HepG2 (cell line): ENCODE measurements at regions not wholly inside any gene's neighbourhood (a gene's known extent, or its start where the extent isn't known, plus 50 kb on each side); places are given as distances from the start of the nearest gene placed in this dataset.

Experiments used
- ATAC-seq: fragments of 200-7000 bp; cut with Tn5 transposase; 3 replicates; pipeline ENCODE4 v1.9.1; 2020; ENCODE audit warnings: mild to moderate bottlenecking, moderate library complexity
- BruUV-seq: library from RNA; stranded (reverse); fragments of 400-500 nt; replicated peaks from 2 replicates; lab custom pipeline; 2021; lab: Mats Ljungman, UMichigan
- CTCF ChIA-PET: fragments of 300-600 bp; formaldehyde crosslinking; extraction: SDS; loops from one replicate; lab custom pipeline; 2021; ENCODE audit warnings: low total read pairs, inconsistent platforms, low intra/inter-chr PET ratio; lab: Yijun Ruan, JAX
- POLR2A ChIA-PET: fragments of 350-600 bp; sonication (Branson Sonifier 250); formaldehyde crosslinking; loops from one replicate; lab custom pipeline; 2020; ENCODE audit warnings: antibody characterized with exemption, inconsistent platforms; lab: Yijun Ruan, JAX
- DNase-seq: peaks from one replicate; pipeline ENCODE4 v3.0.0-alpha.2; 2015; ENCODE audit warnings: low spot score
- FAIRE-seq: peaks from 3 replicates; lab custom pipeline; 2011; peaks lifted over from hg19 to GRCh38; lab: Jason Lieb, UNC
- H2AFZ ChIP-seq: one replicate; pipeline ENCODE4 v1.6.1; 2011; ENCODE audit warnings: low read length, inconsistent platforms
- H3K27ac ChIP-seq: fragments of 300-600 bp; 3 replicates; pipeline ENCODE4 v1.8.0; 2011; ENCODE audit warnings: mixed run types, mild to moderate bottlenecking, mixed read lengths, low read length, inconsistent platforms; ENCODE audit not compliant: insufficient read depth; ENCODE audit errors: extremely low read length
- H3K27me3 ChIP-seq, 2 experiments: fragments of 200-600 bp in 1 of 2; 2 replicates in 1 of 2; 3 replicates in 1 of 2; pipeline versions ENCODE4 v1.6.0 to v1.8.0; 2011; ENCODE audit warnings: low read length in 2 of 2, mild to moderate bottlenecking in 2 of 2, moderate library complexity in 2 of 2, inconsistent platforms in 1 of 2; ENCODE audit not compliant: insufficient read depth in 2 of 2, control insufficient read depth in 1 of 2
- H3K36me3 ChIP-seq, 2 experiments: fragments of 200-600 bp in 1 of 2; replicated peaks in 1 of 2; 2 replicates in 1 of 2; 3 replicates in 1 of 2; pipeline versions ENCODE4 v1.5.1 to v1.8.0; 2011; ENCODE audit warnings: low read length in 2 of 2, inconsistent platforms in 1 of 2; ENCODE audit not compliant: insufficient read depth in 2 of 2, control insufficient read depth in 1 of 2
- H3K4me1 ChIP-seq: 2 replicates; pipeline ENCODE4 v1.5.1; 2012; ENCODE audit warnings: low read length, inconsistent platforms; ENCODE audit not compliant: insufficient read depth
- H3K4me2 ChIP-seq: 2 replicates; pipeline ENCODE4 v1.6.0; 2011; ENCODE audit warnings: low read depth, low read length, inconsistent platforms
- H3K4me3 ChIP-seq, 3 experiments: fragments of 200-600 bp in 1 of 3; sonication (generic), shearing (Covaris generic) in 1 of 3; replicated peaks in 1 of 3; 2 replicates each; pipeline ENCODE4 v1.5.1; 2011 to 2016; ENCODE audit warnings: low read length in 3 of 3, inconsistent platforms in 2 of 3, low read depth in 2 of 3, mild to moderate bottlenecking in 2 of 3, control low read depth in 1 of 3, mixed read lengths in 1 of 3; ENCODE audit not compliant: insufficient read depth in 1 of 3
- H3K79me2 ChIP-seq: one replicate; pipeline ENCODE4 v1.6.1; 2011; ENCODE audit warnings: low read length, inconsistent platforms; ENCODE audit not compliant: insufficient read depth
- H3K9ac ChIP-seq: 2 replicates; pipeline ENCODE4 v1.6.0; 2011; ENCODE audit warnings: mild to moderate bottlenecking, low read depth, low read length, inconsistent platforms; ENCODE audit not compliant: insufficient read depth
- H3K9me3 ChIP-seq: 2 replicates; pipeline ENCODE4 v1.5.1; 2012; ENCODE audit warnings: mild to moderate bottlenecking, low read length
- H4K20me1 ChIP-seq: 2 replicates; pipeline ENCODE4 v1.6.0; 2011; ENCODE audit warnings: inconsistent platforms, mild to moderate bottlenecking, low read length, moderate library complexity; ENCODE audit not compliant: insufficient read depth
- ARNT ChIP-seq: fragments of 450-650 bp; IDR thresholded peaks from 2 replicates; pipeline ENCODE4 v1.6.1; 2017
- KLF15 ChIP-seq: sonication (generic); formaldehyde crosslinking; IDR thresholded peaks from 2 replicates; pipeline ENCODE4 v1.8.1; 2023; ENCODE audit warnings: borderline replicate concordance, mild to moderate bottlenecking, inconsistent platforms, missing genetic modification reagents, mixed read lengths
- NKX3-1 ChIP-seq: sonication (generic); formaldehyde crosslinking; IDR thresholded peaks from 2 replicates; pipeline ENCODE4 v1.5.0; 2020; ENCODE audit warnings: missing genetic modification reagents
- RBFOX2 ChIP-seq: fragments of 200-400 bp; formaldehyde crosslinking; IDR thresholded peaks from 2 replicates; pipeline ENCODE4 v1.6.1; 2017; ENCODE audit warnings: low read depth, mild to moderate bottlenecking, low read length
- SKI ChIP-seq: fragments of 450-650 bp; IDR thresholded peaks from one replicate; pipeline ENCODE4 v1.6.1; 2018; ENCODE audit warnings: mild to moderate bottlenecking; ENCODE audit not compliant: partially characterized antibody
- ZNF335 ChIP-seq: sonication (generic); formaldehyde crosslinking; IDR thresholded peaks from 2 replicates; pipeline ENCODE4 v1.4.0; 2020; ENCODE audit warnings: missing genetic modification reagents
- ZNF367 ChIP-seq: sonication (generic); formaldehyde crosslinking; IDR thresholded peaks from 2 replicates; pipeline ENCODE4 v1.4.0; 2020; ENCODE audit warnings: missing genetic modification reagents, borderline replicate concordance
- ZNF567 ChIP-seq: sonication (generic); formaldehyde crosslinking; IDR thresholded peaks from 2 replicates; pipeline ENCODE4 v1.8.1; 2023; ENCODE audit warnings: mild to moderate bottlenecking, missing genetic modification reagents, borderline replicate concordance
- ZNF607 ChIP-seq: sonication (generic); formaldehyde crosslinking; IDR thresholded peaks from 2 replicates; pipeline ENCODE4 v1.5.1; 2020; ENCODE audit warnings: missing genetic modification reagents, mild to moderate bottlenecking, borderline replicate concordance
- WGBS: methylation state at CpG from one replicate; pipeline ENCODE4 v1.1.6; 2017; ENCODE audit warnings: low lambda C conversion rate; 5-methylcytosine and 5-hydroxymethylcytosine counted together
- in situ Hi-C: cut with HindIII; loops from 2 replicates; pipeline ENCODE4 v1.10.0; 2017; ENCODE audit warnings: low pct_unique_long_range_greater_than_20kb; ENCODE audit not compliant: extremely low pct_ligation_motif_present
- intact Hi-C: fragments of 100-400 bp; cut with micrococcal nuclease; formaldehyde crosslinking; loops from one replicate; pipeline ENCODE4 v1.10.0; 2022; ENCODE audit not compliant: unreplicated experiment
- TF ChIP-seq, protein P1 (sequence below): sonication (generic); formaldehyde crosslinking; IDR thresholded peaks from 2 replicates; pipeline ENCODE4 v1.4.0; 2020; ENCODE audit warnings: missing genetic modification reagents, borderline replicate concordance
- TF ChIP-seq, protein P2 (sequence below), 2 experiments: sonication (generic) in 1 of 2; formaldehyde crosslinking in 1 of 2; IDR thresholded peaks; 2 replicates each; pipeline versions ENCODE4 v1.5.1 to v1.6.1; 2011 to 2020; ENCODE audit warnings: borderline replicate concordance in 1 of 2, low read depth in 1 of 2, low read length in 1 of 2, mild to moderate bottlenecking in 1 of 2, missing genetic modification reagents in 1 of 2, moderate library complexity in 1 of 2
- TF ChIP-seq, protein P3 (sequence below): sonication (generic); formaldehyde crosslinking; IDR thresholded peaks from 2 replicates; pipeline ENCODE4 v1.4.0; 2020; ENCODE audit warnings: missing genetic modification reagents, borderline replicate concordance
- TF ChIP-seq, protein P4 (sequence below): sonication (generic); formaldehyde crosslinking; IDR thresholded peaks from 2 replicates; pipeline ENCODE4 v1.4.0; 2020; ENCODE audit warnings: missing genetic modification reagents, borderline replicate concordance
- TF ChIP-seq, protein P5 (sequence below): sonication (generic); formaldehyde crosslinking; IDR thresholded peaks from 2 replicates; pipeline ENCODE4 v1.4.0; 2020; ENCODE audit warnings: mild to moderate bottlenecking, missing genetic modification reagents

DNA sequence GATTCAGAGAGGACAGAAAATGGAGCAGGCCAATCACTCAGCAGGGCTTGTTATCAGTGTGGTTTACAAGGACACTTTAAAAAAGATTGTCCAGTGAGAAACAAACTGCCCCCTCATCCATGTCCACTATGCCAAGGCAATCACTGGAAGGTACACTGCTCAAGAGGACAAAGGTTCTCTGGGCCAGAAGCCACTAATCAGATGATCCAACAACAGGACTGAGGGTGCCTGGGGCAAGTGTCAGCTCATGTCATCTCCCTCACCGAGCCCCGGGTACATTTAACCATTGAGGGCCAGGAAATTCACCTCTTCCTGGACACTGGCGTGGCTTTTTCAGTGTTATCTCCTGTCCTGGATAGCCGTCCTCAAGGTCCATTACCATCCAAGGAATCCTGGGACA, 513.7 kb upstream of the EPHA6 start:
- Histone ChIP-seq H3K36me3 (no peaks in the 10 kb centered on the region), H3K4me3 (no peak overlapping the region)
- in situ Hi-C loops, result no loop called here
- no peak for ATAC-seq
- WGBS, result 0% methylated on average over 4 of the region's 4 CpGs
- TF ChIP-seq, protein P1, sequence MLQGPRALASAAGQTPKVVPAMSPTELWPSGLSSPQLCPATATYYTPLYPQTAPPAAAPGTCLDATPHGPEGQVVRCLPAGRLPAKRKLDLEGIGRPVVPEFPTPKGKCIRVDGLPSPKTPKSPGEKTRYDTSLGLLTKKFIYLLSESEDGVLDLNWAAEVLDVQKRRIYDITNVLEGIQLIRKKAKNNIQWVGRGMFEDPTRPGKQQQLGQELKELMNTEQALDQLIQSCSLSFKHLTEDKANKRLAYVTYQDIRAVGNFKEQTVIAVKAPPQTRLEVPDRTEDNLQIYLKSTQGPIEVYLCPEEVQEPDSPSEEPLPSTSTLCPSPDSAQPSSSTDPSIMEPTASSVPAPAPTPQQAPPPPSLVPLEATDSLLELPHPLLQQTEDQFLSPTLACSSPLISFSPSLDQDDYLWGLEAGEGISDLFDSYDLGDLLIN (CRISPR knock-in tag), result no peak
- no peak for TF ChIP-seq ZNF335
- no peak for TF ChIP-seq RBFOX2
- TF ChIP-seq ZNF367, result no peak
- TF ChIP-seq, protein P2, sequence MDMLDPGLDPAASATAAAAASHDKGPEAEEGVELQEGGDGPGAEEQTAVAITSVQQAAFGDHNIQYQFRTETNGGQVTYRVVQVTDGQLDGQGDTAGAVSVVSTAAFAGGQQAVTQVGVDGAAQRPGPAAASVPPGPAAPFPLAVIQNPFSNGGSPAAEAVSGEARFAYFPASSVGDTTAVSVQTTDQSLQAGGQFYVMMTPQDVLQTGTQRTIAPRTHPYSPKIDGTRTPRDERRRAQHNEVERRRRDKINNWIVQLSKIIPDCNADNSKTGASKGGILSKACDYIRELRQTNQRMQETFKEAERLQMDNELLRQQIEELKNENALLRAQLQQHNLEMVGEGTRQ (IDR thresholded peaks at IDR 0.05; ENCODE audit: low read depth, low read length), result no peak
- TF ChIP-seq, protein P2 (CRISPR knock-in tag; IDR thresholded peaks at IDR 0.05; ENCODE audit: borderline replicate concordance), result no peak
- TF ChIP-seq, protein P3, sequence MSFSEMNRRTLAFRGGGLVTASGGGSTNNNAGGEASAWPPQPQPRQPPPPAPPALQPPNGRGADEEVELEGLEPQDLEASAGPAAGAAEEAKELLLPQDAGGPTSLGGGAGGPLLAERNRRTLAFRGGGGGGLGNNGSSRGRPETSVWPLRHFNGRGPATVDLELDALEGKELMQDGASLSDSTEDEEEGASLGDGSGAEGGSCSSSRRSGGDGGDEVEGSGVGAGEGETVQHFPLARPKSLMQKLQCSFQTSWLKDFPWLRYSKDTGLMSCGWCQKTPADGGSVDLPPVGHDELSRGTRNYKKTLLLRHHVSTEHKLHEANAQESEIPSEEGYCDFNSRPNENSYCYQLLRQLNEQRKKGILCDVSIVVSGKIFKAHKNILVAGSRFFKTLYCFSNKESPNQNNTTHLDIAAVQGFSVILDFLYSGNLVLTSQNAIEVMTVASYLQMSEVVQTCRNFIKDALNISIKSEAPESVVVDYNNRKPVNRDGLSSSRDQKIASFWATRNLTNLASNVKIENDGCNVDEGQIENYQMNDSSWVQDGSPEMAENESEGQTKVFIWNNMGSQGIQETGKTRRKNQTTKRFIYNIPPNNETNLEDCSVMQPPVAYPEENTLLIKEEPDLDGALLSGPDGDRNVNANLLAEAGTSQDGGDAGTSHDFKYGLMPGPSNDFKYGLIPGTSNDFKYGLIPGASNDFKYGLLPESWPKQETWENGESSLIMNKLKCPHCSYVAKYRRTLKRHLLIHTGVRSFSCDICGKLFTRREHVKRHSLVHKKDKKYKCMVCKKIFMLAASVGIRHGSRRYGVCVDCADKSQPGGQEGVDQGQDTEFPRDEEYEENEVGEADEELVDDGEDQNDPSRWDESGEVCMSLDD (CRISPR knock-in tag), result no peak
- TF ChIP-seq KLF15, result no peak
- no peak for TF ChIP-seq ARNT
- TF ChIP-seq, protein P4, sequence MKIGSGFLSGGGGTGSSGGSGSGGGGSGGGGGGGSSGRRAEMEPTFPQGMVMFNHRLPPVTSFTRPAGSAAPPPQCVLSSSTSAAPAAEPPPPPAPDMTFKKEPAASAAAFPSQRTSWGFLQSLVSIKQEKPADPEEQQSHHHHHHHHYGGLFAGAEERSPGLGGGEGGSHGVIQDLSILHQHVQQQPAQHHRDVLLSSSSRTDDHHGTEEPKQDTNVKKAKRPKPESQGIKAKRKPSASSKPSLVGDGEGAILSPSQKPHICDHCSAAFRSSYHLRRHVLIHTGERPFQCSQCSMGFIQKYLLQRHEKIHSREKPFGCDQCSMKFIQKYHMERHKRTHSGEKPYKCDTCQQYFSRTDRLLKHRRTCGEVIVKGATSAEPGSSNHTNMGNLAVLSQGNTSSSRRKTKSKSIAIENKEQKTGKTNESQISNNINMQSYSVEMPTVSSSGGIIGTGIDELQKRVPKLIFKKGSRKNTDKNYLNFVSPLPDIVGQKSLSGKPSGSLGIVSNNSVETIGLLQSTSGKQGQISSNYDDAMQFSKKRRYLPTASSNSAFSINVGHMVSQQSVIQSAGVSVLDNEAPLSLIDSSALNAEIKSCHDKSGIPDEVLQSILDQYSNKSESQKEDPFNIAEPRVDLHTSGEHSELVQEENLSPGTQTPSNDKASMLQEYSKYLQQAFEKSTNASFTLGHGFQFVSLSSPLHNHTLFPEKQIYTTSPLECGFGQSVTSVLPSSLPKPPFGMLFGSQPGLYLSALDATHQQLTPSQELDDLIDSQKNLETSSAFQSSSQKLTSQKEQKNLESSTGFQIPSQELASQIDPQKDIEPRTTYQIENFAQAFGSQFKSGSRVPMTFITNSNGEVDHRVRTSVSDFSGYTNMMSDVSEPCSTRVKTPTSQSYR (CRISPR knock-in tag), result no peak
- no peak for TF ChIP-seq ZNF607
- TF ChIP-seq, protein P5, sequence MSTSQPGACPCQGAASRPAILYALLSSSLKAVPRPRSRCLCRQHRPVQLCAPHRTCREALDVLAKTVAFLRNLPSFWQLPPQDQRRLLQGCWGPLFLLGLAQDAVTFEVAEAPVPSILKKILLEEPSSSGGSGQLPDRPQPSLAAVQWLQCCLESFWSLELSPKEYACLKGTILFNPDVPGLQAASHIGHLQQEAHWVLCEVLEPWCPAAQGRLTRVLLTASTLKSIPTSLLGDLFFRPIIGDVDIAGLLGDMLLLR (CRISPR knock-in tag), result no peak
- no peak for TF ChIP-seq ZNF567
- no peak for TF ChIP-seq NKX3-1 (CRISPR knock-in tag)
- no peak for TF ChIP-seq SKI
- TF ChIP-seq, all 625 proteins: peak for 0
- no peak overlapping the region for H3K27ac ChIP-seq
- no peaks in the 10 kb centered on the region for H3K27me3 ChIP-seq
- no peak overlapping the region for H3K4me2 ChIP-seq
- H3K9me3 ChIP-seq, result no peaks in the 10 kb centered on the region
- no peak overlapping the region for H3K9ac ChIP-seq
- H4K20me1 ChIP-seq, result no peaks in the 10 kb centered on the region
- intact Hi-C loops, result no loop called here
- FAIRE-seq (no peak), DNase-seq (no peak)
- no TSS peak for BruUV-seq
- ChIA-PET POLR2A (no interaction called here), CTCF (no interaction called here)
- no peaks in the 10 kb centered on the region for H3K79me2 ChIP-seq
- H2AFZ ChIP-seq, result no peak overlapping the region
- no peaks in the 10 kb centered on the region for H3K4me1 ChIP-seq
